Mesendoderm (in vitro differentiated cells): ENCODE measurements at regions not wholly inside any gene's neighbourhood (a gene's known extent, or its start where the extent isn't known, plus 50 kb on each side); places are given as distances from the start of the nearest gene placed in this dataset.

Source experiments
- DNase-seq: peaks from one replicate; pipeline ENCODE4 v3.0.0; 2013
- H2AK5ac ChIP-seq: 2 replicates; pipeline ENCODE4 v1.6.1; 2013; ENCODE audit warnings: low read length, inconsistent platforms
- H2BK120ac ChIP-seq: 2 replicates; pipeline ENCODE4 v1.6.1; 2013; ENCODE audit warnings: low read depth, mild to moderate bottlenecking, low read length, moderate library complexity, mixed read lengths
- H2BK15ac ChIP-seq: replicated peaks from 2 replicates; pipeline ENCODE4 v1.6.1; 2013; ENCODE audit warnings: low read depth, mild to moderate bottlenecking, moderate library complexity
- H2BK5ac ChIP-seq: 2 replicates; pipeline ENCODE4 v1.6.1; 2013; ENCODE audit warnings: low read length, inconsistent platforms
- H3K18ac ChIP-seq: 2 replicates; pipeline ENCODE4 v1.6.1; 2013; ENCODE audit warnings: mild to moderate bottlenecking, low read length, mixed read lengths
- H3K23ac ChIP-seq: one replicate; pipeline ENCODE4 v1.6.1; 2013; ENCODE audit warnings: low read length
- H3K27ac ChIP-seq: 2 replicates; pipeline ENCODE4 v1.5.1; 2013; ENCODE audit warnings: low read depth, mild to moderate bottlenecking, inconsistent platforms, low read length, moderate library complexity
- H3K27me3 ChIP-seq: 2 replicates; pipeline ENCODE4 v1.6.1; 2013; ENCODE audit warnings: low read length, control low read depth, mild to moderate bottlenecking, inconsistent platforms; ENCODE audit not compliant: insufficient read depth, poor library complexity
- H3K36me3 ChIP-seq: 2 replicates; pipeline ENCODE4 v1.6.1; 2013; ENCODE audit warnings: low read length, inconsistent platforms; ENCODE audit not compliant: control insufficient read depth, insufficient read depth
- H3K4ac ChIP-seq: one replicate; pipeline ENCODE4 v1.6.1; 2013; ENCODE audit warnings: low read depth, mild to moderate bottlenecking, low read length, moderate library complexity
- H3K4me1 ChIP-seq: 2 replicates; pipeline ENCODE4 v1.6.1; 2013; ENCODE audit warnings: low read depth, low read length, inconsistent platforms; ENCODE audit not compliant: control insufficient read depth
- H3K4me2 ChIP-seq: 2 replicates; pipeline ENCODE4 v1.6.1; 2013; ENCODE audit warnings: low read length
- H3K4me3 ChIP-seq: 2 replicates; pipeline ENCODE4 v1.5.1; 2013; ENCODE audit warnings: mild to moderate bottlenecking, low read length
- H3K56ac ChIP-seq: one replicate; pipeline ENCODE4 v1.6.1; 2013; ENCODE audit warnings: low read length
- H3K79me1 ChIP-seq: 2 replicates; pipeline ENCODE4 v1.6.1; 2013; ENCODE audit warnings: low read length, inconsistent platforms
- H3K79me2 ChIP-seq: 2 replicates; pipeline ENCODE4 v1.6.1; 2013; ENCODE audit warnings: mild to moderate bottlenecking, low read length; ENCODE audit not compliant: control insufficient read depth, insufficient read depth
- H3K9ac ChIP-seq: 2 replicates; pipeline ENCODE4 v1.6.1; 2013; ENCODE audit warnings: low read length, inconsistent platforms
- H4K5ac ChIP-seq: one replicate; pipeline ENCODE4 v1.6.1; 2013; ENCODE audit warnings: low read length
- H4K8ac ChIP-seq: one replicate; pipeline ENCODE4 v1.6.1; 2013; ENCODE audit warnings: low read depth, mild to moderate bottlenecking, control low read depth, low read length, moderate library complexity
- whole genome bisulfite sequencing: extraction: QIAGEN DNeasy Blood & Tissue Kit; methylation state at CpG from one replicate; pipeline ENCODE4 v1.1.7; 2013; ENCODE audit warnings: low lambda C conversion rate, missing lambda C conversion rate; ENCODE audit not compliant: insufficient coverage; ENCODE audit errors: extremely low coverage; 5-methylcytosine and 5-hydroxymethylcytosine counted together

DNA sequence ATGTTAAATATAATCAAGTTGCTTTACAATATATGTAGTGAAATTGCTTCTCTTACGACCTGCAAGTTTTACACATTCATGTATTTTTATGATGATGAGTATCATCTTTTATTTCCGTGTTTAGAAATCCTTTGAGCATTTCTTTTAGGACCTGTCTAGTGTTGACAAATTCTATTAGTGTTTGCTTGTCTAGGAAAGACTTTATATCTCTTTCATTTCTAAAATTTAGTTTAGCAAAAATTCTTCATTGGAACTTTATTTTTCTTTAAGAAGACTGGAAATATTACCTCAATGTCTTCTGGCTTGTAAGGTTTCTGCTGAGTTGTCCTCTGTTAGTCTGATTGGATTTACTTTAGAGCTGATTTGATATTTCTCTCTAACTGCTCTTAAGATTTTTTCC lies 920.9 kb upstream of the CTNND2 start:
- Histone ChIP-seq H2BK15ac (no peak overlapping the region), H3K79me1 (no peaks in the 10 kb centered on the region), H3K56ac (no peak overlapping the region), H3K36me3 (no peaks in the 10 kb centered on the region), H2AK5ac (no peak overlapping the region), H4K8ac (no peak overlapping the region), H2BK5ac (no peak overlapping the region), H3K9ac (no peak overlapping the region), H3K4me2 (no peak overlapping the region), H3K4me1 (no peaks in the 10 kb centered on the region), H3K79me2 (no peaks in the 10 kb centered on the region), H4K5ac (no peak overlapping the region), H2BK120ac (no peak overlapping the region), H3K18ac (no peak overlapping the region), H3K27ac (no peak overlapping the region), H3K23ac (no peak overlapping the region), H3K4me3 (no peak overlapping the region), H3K4ac (no peak overlapping the region), H3K27me3 (no peaks in the 10 kb centered on the region)
- whole genome bisulfite sequencing: no CpG with 5 or more reads among the region's 2 CpGs
- no peak for DNase-seq

DNA sequence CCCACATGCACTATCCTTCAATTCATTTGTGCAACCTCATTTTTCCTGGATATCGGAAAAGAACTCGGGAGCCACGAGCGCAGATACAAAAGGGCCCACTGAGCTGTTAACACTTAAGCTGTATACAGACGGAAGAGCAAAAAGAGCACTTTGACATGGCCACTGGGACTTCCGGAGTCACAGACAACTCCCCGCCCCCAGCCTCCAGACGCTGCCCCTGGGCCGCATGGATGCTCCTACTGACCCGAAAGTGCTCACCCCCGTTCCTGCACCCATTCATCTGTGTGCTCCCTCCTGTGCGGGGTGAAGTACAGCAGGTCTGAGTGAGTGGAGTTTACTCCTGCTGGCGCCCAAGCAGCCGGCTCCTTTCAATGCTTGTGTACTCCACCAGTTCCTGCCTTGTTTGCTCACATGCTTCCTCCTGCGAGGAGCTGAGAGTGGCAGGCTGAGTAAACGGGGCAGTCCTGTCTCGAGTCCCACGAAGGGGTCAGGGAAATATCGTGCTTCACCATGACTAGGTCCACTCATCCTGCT lies 901.0 kb upstream of the CTNND2 start:
- H2AK5ac ChIP-seq: no peak overlapping the region
- H2BK5ac ChIP-seq: no peak overlapping the region
- H4K5ac ChIP-seq: no peak overlapping the region
- H2BK15ac ChIP-seq: no peak overlapping the region
- H3K56ac ChIP-seq: no peak overlapping the region
- no peak overlapping the region for H3K4ac ChIP-seq
- H3K4me3 ChIP-seq: no peak overlapping the region
- no peaks in the 10 kb centered on the region for H3K36me3 ChIP-seq
- no peak for DNase-seq
- no peaks in the 10 kb centered on the region for H3K79me1 ChIP-seq
- no peak overlapping the region for H3K18ac ChIP-seq
- no peaks in the 10 kb centered on the region for H3K4me1 ChIP-seq
- no peak overlapping the region for H2BK120ac ChIP-seq
- H4K8ac ChIP-seq: no peak overlapping the region
- H3K27ac ChIP-seq: no peak overlapping the region
- H3K4me2 ChIP-seq: no peak overlapping the region
- no peaks in the 10 kb centered on the region for H3K79me2 ChIP-seq
- H3K27me3 ChIP-seq: no peaks in the 10 kb centered on the region
- no peak overlapping the region for H3K23ac ChIP-seq
- no peak overlapping the region for H3K9ac ChIP-seq
- no CpG with 5 or more reads among the region's 19 CpGs for WGBS

DNA sequence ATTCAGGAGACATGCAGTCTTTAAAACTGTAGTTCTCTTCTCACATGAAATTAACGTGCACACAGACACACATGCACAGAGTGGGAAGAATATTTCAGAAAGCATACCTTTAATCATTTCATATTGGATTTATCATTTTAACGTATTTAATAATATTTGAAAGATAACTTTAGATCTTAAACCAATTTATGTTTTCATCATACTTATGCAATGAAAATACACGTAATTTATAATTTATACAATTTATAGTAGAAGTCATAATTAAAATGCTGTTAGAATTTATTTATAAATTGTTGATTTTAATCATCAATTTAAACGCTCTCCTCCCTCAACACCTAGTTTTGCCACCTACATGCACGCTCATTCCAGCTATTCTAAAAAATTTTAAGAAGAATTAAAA lies 894.9 kb upstream of the CTNND2 start:
- Histone ChIP-seq H3K9ac (no peak overlapping the region), H3K4me3 (no peak overlapping the region), H3K27me3 (no peaks in the 10 kb centered on the region), H3K23ac (no peak overlapping the region), H2BK5ac (no peak overlapping the region), H3K56ac (no peak overlapping the region), H3K27ac (no peak overlapping the region), H3K79me1 (no peaks in the 10 kb centered on the region), H3K79me2 (no peaks in the 10 kb centered on the region), H2AK5ac (no peak overlapping the region), H3K4ac (no peak overlapping the region), H4K5ac (no peak overlapping the region), H2BK120ac (no peak overlapping the region), H3K18ac (no peak overlapping the region), H2BK15ac (no peak overlapping the region), H3K4me2 (no peak overlapping the region), H3K4me1 (no peaks in the 10 kb centered on the region), H3K36me3 (no peaks in the 10 kb centered on the region), H4K8ac (no peak overlapping the region)
- 100% methylated on average over 1 of the region's 5 CpGs for WGBS
- no peak for DNase-seq

DNA sequence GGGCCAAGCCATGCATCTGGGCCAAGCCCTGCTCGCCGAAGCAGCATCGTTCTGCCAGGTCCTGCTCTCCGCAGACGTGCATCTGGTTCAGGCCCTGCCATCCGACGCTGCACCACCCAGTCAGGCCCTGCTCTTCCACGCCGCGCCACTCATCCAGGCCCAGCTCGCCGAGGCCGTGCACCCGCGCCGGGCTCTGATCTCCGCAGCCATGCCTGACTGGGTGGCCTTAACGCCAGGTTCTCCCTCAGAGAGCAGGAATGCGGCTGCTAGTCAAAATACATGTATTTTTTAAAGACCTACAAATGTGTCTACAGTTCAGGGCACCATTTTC lies 891.1 kb upstream of the CTNND2 start:
- no peak overlapping the region for H3K9ac ChIP-seq
- no CpG with 5 or more reads among the region's 19 CpGs for WGBS
- no peak overlapping the region for H3K56ac ChIP-seq
- H3K4me3 ChIP-seq: no peak overlapping the region
- no peak overlapping the region for H2BK15ac ChIP-seq
- H3K23ac ChIP-seq: no peak overlapping the region
- H2AK5ac ChIP-seq: no peak overlapping the region
- H2BK120ac ChIP-seq: no peak overlapping the region
- no peak overlapping the region for H3K4me2 ChIP-seq
- no peak overlapping the region for H3K4ac ChIP-seq
- no peaks in the 10 kb centered on the region for H3K79me1 ChIP-seq
- H3K27me3 ChIP-seq: no peaks in the 10 kb centered on the region
- no peak overlapping the region for H4K5ac ChIP-seq
- no peak overlapping the region for H4K8ac ChIP-seq
- no peaks in the 10 kb centered on the region for H3K36me3 ChIP-seq
- no peaks in the 10 kb centered on the region for H3K79me2 ChIP-seq
- H3K27ac ChIP-seq: no peak overlapping the region
- DNase-seq: no peak
- no peak overlapping the region for H3K18ac ChIP-seq
- no peaks in the 10 kb centered on the region for H3K4me1 ChIP-seq
- H2BK5ac ChIP-seq: no peak overlapping the region

DNA sequence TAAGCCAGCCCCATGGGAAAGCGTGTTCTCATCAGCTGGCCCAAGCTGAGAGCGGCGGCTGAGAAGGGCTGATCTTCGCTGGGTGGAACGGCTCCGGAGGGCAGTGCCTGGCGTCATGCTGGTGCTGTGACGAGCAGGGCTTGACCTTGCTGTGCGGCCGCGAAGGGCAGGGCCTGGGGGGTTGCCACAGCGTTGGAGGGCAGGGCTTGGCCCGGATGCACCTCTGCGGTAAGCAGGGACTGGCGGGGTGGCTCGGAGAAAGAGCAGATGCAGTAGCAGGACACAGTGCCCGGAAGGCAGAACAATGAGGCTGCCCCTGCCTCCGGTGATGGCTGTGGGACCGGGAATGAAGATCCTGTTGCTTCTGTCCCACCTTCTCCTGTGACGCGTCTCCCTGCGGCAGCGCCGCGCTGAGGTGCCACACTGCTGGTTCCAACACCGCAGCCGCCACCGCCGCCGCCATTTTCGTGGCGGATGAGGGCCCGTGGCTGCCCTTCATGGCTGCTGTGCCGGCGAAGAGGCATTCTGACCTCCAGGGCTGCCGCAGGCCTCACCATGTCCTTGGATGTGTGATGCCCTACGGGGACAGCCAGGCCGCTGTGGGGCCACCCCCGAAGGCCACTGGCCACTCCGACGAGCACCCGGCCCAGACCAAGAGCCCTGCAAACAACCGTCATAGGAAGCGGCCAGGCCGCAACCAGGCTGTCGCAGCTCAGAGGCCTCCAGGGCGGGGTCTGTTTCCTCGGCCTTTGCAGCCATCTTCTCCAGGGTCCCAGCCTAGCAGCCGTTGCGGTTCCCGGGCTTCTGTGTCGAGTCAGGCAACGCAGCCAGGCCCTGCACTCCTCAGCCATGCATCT lies 890.5 kb upstream of the CTNND2 start:
- Histone ChIP-seq H3K9ac (no peak overlapping the region), H3K36me3 (no peaks in the 10 kb centered on the region), H2BK15ac (no peak overlapping the region), H2BK120ac (no peak overlapping the region), H3K4me2 (no peak overlapping the region), H3K4me1 (no peaks in the 10 kb centered on the region), H3K27me3 (no peaks in the 10 kb centered on the region), H3K4me3 (no peak overlapping the region), H4K5ac (no peak overlapping the region), H3K27ac (no peak overlapping the region), H3K4ac (no peak overlapping the region), H3K23ac (no peak overlapping the region), H3K79me2 (no peaks in the 10 kb centered on the region), H3K79me1 (no peaks in the 10 kb centered on the region), H2BK5ac (no peak overlapping the region), H2AK5ac (no peak overlapping the region), H3K18ac (no peak overlapping the region), H3K56ac (no peak overlapping the region), H4K8ac (no peak overlapping the region)
- DNase-seq: no peak
- no CpG with 5 or more reads among the region's 53 CpGs for WGBS

DNA sequence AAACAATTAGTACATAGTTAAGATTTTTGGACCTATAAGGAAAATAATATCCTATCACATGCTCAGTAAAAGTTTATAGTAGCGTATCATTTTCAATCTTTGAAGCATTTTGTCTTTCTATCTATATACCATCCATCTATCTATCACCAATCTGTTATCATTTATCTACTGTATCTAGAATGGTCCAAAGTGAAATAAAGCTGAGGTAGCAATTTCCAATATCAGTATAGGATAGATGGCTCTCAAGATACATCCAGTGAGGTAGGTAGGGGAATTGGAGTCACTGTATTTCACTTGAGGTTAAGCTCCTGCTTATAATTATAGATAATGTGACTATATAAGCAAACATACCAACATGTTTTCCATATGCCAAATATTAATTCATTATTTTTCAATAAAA lies 889.1 kb upstream of the CTNND2 start:
- Histone ChIP-seq H3K36me3 (no peaks in the 10 kb centered on the region), H3K79me1 (no peaks in the 10 kb centered on the region), H3K27ac (no peak overlapping the region), H3K23ac (no peak overlapping the region), H2BK15ac (no peak overlapping the region), H3K4me2 (no peak overlapping the region), H2AK5ac (no peak overlapping the region), H2BK5ac (no peak overlapping the region), H3K27me3 (no peaks in the 10 kb centered on the region), H3K79me2 (no peaks in the 10 kb centered on the region), H3K18ac (no peak overlapping the region), H3K4ac (no peak overlapping the region), H2BK120ac (no peak overlapping the region), H3K9ac (no peak overlapping the region), H4K8ac (no peak overlapping the region), H3K56ac (no peak overlapping the region), H3K4me3 (no peak overlapping the region), H3K4me1 (no peaks in the 10 kb centered on the region), H4K5ac (no peak overlapping the region)
- no CpG with 5 or more reads among the region's 1 CpG for WGBS
- no peak for DNase-seq
